NB4 (cell line): ENCODE measurements at regions not wholly inside any gene's neighbourhood (a gene's known extent, or its start where the extent isn't known, plus 50 kb on each side); places are given as distances from the start of the nearest gene placed in this dataset.

Experiments used
- CTCF ChIP-seq: IDR thresholded peaks from one replicate; pipeline ENCODE4 v1.5.1; 2012; ENCODE audit warnings: low read depth, low read length
- MYC ChIP-seq: IDR thresholded peaks from 2 replicates; pipeline ENCODE4 v1.6.1; 2011; ENCODE audit warnings: low read depth, low read length
- POLR2A ChIP-seq: IDR thresholded peaks from 2 replicates; pipeline ENCODE4 v1.6.1; 2011; ENCODE audit warnings: mild to moderate bottlenecking; ENCODE audit not compliant: insufficient read length; ENCODE audit errors: extremely low read depth

GRCh38 chr2:204407204-204408014, 137.9 kb upstream of the PARD3B start:
- TF ChIP-seq CTCF (no peak), POLR2A (no peak), MYC (no peak)
